ENCODE measurements at regions not wholly inside any gene's neighbourhood (a gene's known extent, or its start where the extent isn't known, plus 50 kb on each side); places are given as distances from the start of the nearest gene placed in this dataset.

- no peak for TF ChIP-seq CTCF (optimal IDR thresholded peaks at IDR 0.05 in 1 of 3, IDR thresholded peaks at IDR 0.05 in 1 of 3, conservative IDR thresholded peaks at IDR 0.05 in 1 of 3; ENCODE audit: extremely low read depth in 1 of 3, insufficient read depth in 2 of 3, low read length in 3 of 3)
- no peak for TF ChIP-seq EZH2 (IDR thresholded peaks at IDR 0.05; ENCODE audit: low read length)
These were observed 264.7 kb downstream of the RNF152 start for GRCh38 chr18:61628085-61628484.

Measured in keratinocyte (primary cell).